ENCODE measurements at regions not wholly inside any gene's neighbourhood (a gene's known extent, or its start where the extent isn't known, plus 50 kb on each side); places are given as distances from the start of the nearest gene placed in this dataset.

DNA sequence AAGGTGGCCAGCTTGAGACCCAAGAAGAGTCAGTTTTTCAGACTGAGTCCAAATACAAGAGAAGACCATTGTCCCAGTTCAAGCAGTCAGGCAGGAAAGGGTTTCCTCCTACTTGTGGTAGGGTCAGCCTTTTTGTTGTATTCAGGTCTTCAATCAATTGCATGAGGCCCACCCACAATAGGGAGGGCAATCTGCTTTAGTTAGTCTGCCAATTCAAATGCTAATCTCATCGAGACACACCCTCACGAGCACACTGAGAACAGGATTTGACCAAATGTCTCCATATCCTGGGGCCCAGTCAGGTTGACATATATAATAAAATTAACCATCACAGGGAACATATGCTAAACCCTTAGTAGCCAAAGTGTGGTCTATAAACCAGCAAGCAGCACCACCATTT lies 75.3 kb upstream of the FRMPD3 start (continued):
- TF ChIP-seq, protein P1, sequence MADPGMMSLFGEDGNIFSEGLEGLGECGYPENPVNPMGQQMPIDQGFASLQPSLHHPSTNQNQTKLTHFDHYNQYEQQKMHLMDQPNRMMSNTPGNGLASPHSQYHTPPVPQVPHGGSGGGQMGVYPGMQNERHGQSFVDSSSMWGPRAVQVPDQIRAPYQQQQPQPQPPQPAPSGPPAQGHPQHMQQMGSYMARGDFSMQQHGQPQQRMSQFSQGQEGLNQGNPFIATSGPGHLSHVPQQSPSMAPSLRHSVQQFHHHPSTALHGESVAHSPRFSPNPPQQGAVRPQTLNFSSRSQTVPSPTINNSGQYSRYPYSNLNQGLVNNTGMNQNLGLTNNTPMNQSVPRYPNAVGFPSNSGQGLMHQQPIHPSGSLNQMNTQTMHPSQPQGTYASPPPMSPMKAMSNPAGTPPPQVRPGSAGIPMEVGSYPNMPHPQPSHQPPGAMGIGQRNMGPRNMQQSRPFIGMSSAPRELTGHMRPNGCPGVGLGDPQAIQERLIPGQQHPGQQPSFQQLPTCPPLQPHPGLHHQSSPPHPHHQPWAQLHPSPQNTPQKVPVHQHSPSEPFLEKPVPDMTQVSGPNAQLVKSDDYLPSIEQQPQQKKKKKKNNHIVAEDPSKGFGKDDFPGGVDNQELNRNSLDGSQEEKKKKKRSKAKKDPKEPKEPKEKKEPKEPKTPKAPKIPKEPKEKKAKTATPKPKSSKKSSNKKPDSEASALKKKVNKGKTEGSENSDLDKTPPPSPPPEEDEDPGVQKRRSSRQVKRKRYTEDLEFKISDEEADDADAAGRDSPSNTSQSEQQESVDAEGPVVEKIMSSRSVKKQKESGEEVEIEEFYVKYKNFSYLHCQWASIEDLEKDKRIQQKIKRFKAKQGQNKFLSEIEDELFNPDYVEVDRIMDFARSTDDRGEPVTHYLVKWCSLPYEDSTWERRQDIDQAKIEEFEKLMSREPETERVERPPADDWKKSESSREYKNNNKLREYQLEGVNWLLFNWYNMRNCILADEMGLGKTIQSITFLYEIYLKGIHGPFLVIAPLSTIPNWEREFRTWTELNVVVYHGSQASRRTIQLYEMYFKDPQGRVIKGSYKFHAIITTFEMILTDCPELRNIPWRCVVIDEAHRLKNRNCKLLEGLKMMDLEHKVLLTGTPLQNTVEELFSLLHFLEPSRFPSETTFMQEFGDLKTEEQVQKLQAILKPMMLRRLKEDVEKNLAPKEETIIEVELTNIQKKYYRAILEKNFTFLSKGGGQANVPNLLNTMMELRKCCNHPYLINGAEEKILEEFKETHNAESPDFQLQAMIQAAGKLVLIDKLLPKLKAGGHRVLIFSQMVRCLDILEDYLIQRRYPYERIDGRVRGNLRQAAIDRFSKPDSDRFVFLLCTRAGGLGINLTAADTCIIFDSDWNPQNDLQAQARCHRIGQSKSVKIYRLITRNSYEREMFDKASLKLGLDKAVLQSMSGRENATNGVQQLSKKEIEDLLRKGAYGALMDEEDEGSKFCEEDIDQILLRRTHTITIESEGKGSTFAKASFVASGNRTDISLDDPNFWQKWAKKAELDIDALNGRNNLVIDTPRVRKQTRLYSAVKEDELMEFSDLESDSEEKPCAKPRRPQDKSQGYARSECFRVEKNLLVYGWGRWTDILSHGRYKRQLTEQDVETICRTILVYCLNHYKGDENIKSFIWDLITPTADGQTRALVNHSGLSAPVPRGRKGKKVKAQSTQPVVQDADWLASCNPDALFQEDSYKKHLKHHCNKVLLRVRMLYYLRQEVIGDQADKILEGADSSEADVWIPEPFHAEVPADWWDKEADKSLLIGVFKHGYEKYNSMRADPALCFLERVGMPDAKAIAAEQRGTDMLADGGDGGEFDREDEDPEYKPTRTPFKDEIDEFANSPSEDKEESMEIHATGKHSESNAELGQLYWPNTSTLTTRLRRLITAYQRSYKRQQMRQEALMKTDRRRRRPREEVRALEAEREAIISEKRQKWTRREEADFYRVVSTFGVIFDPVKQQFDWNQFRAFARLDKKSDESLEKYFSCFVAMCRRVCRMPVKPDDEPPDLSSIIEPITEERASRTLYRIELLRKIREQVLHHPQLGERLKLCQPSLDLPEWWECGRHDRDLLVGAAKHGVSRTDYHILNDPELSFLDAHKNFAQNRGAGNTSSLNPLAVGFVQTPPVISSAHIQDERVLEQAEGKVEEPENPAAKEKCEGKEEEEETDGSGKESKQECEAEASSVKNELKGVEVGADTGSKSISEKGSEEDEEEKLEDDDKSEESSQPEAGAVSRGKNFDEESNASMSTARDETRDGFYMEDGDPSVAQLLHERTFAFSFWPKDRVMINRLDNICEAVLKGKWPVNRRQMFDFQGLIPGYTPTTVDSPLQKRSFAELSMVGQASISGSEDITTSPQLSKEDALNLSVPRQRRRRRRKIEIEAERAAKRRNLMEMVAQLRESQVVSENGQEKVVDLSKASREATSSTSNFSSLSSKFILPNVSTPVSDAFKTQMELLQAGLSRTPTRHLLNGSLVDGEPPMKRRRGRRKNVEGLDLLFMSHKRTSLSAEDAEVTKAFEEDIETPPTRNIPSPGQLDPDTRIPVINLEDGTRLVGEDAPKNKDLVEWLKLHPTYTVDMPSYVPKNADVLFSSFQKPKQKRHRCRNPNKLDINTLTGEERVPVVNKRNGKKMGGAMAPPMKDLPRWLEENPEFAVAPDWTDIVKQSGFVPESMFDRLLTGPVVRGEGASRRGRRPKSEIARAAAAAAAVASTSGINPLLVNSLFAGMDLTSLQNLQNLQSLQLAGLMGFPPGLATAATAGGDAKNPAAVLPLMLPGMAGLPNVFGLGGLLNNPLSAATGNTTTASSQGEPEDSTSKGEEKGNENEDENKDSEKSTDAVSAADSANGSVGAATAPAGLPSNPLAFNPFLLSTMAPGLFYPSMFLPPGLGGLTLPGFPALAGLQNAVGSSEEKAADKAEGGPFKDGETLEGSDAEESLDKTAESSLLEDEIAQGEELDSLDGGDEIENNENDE (IDR thresholded peaks at IDR 0.05; ENCODE audit: insufficient replicate concordance, low read length): no peak

Measured in H1 (cell line).